Left hindlimb (tissue), 1 donor: ENCODE measurements at regions not wholly inside any gene's neighbourhood (a gene's known extent, or its start where the extent isn't known, plus 50 kb on each side); places are given as distances from the start of the nearest gene placed in this dataset.

Source experiments
- DNase-seq: peaks from one replicate; pipeline ENCODE4 v3.0.0-alpha.2; 2018

- DNase-seq: no peak
These were observed 444.4 kb upstream of the IGFBP7 start for GRCh38 chr4:57554556-57555092.

GRCh38 chr4:57553728-57554127, 443.5 kb upstream of the IGFBP7 start:
- no peak for DNase-seq

- DNase-seq: peak; percentile 29
These were observed 440.0 kb upstream of the IGFBP7 start for GRCh38 chr4:57550198-57550597.

- no peak for DNase-seq
These were observed 438.7 kb upstream of the IGFBP7 start for GRCh38 chr4:57548856-57549255.

- DNase-seq: no peak
These were observed 434.8 kb upstream of the IGFBP7 start for GRCh38 chr4:57544811-57545654.

- DNase-seq: no peak
These were observed 394.8 kb upstream of the IGFBP7 start for GRCh38 chr4:57504797-57505530.

GRCh38 chr4:57504139-57504538, 394.0 kb upstream of the IGFBP7 start:
- DNase-seq: no peak

GRCh38 chr4:57501720-57502119, 391.5 kb upstream of the IGFBP7 start:
- peak; percentile 82 for DNase-seq

- no peak for DNase-seq
These were observed 389.6 kb upstream of the IGFBP7 start for GRCh38 chr4:57499786-57500185.

GRCh38 chr4:57498251-57498650, 388.1 kb upstream of the IGFBP7 start:
- no peak for DNase-seq

- no peak for DNase-seq
These were observed 386.7 kb upstream of the IGFBP7 start for GRCh38 chr4:57496697-57497471.

- DNase-seq: peak; percentile 62
These were observed 384.6 kb upstream of the IGFBP7 start for GRCh38 chr4:57494821-57495220.

- no peak for DNase-seq
These were observed 382.2 kb upstream of the IGFBP7 start for GRCh38 chr4:57492251-57492878.

- DNase-seq: no peak
These were observed 381.2 kb upstream of the IGFBP7 start for GRCh38 chr4:57491388-57491787.

- no peak for DNase-seq
These were observed 380.5 kb upstream of the IGFBP7 start for GRCh38 chr4:57490520-57491255.

- no peak for DNase-seq
These were observed 378.4 kb upstream of the IGFBP7 start for GRCh38 chr4:57488366-57489162.

GRCh38 chr4:57475424-57475823, 365.2 kb upstream of the IGFBP7 start:
- DNase-seq: no peak

GRCh38 chr4:57465321-57466056, 355.3 kb upstream of the IGFBP7 start:
- DNase-seq: no peak

GRCh38 chr4:57462843-57463242, 352.7 kb upstream of the IGFBP7 start:
- DNase-seq: no peak

GRCh38 chr4:57460967-57461366, 350.8 kb upstream of the IGFBP7 start:
- DNase-seq: no peak
